Body of pancreas (tissue), 4 donors: ENCODE measurements at regions not wholly inside any gene's neighbourhood (a gene's known extent, or its start where the extent isn't known, plus 50 kb on each side); places are given as distances from the start of the nearest gene placed in this dataset.

Experiments used
- CTCF ChIP-seq, 7 experiments: fragments of 450-650 bp in 4 of 7; fragments of 200-600 bp in 3 of 7; sonication (generic) in 3 of 7; IDR thresholded peaks; one replicate each; pipeline ENCODE4 v1.5.1; 2016 to 2019; ENCODE audit warnings: antibody characterized with exemption in 7 of 7
- POLR2A ChIP-seq, 3 donors: fragments of 450-650 bp; IDR thresholded peaks; one replicate each; pipeline ENCODE4 v1.6.1; 2016; ENCODE audit warnings: antibody characterized with exemption in 3 of 3, mild to moderate bottlenecking in 2 of 3

GRCh38 chr3:30123755-30124154, 482.6 kb upstream of the TGFBR2 start:
- TF ChIP-seq POLR2A (IDR thresholded peaks at IDR 0.05) (no peak), CTCF (IDR thresholded peaks at IDR 0.05) (no peak)
